ENCODE measurements at regions not wholly inside any gene's neighbourhood (a gene's known extent, or its start where the extent isn't known, plus 50 kb on each side); places are given as distances from the start of the nearest gene placed in this dataset.

DNA sequence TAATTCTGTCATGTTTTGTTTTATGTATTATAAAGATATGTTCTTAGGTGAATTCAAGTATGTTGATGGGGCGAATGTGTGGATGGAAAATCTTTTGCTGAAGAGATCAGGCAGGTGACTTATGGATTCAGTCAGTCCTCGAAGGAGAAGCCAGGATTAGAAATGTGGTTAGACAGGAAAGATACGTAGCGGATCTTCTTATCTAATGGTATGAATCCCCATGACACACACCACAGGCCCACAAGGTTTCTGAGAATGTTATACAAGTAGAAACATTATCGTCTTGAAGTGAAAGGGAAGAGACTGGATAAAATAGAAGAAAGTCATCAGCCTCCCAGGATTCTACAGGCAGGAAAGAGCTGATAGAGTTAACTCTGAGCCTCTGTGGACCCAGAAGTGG lies 69.0 kb upstream of the RFXAP start:
- no peak for DNase-seq

DNA sequence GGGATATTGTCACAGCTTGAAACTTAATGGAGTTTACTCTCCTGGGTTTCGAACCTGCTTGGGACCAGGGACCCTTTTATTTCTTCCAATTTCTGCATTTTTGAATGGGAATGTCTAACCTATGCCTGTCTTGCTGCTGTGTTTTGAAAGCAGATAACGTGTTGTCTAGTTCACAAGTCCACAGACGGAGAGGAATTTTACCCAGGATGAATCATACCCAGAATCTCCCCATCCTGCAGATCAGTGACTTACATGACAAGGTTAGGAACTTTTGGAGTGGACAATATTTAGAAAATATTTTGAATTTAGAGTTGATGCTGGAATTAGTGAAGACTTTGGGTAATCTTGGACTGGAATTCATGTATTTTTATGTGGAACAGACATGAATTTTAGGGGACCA lies 68.6 kb upstream of the RFXAP start:
- DNase-seq = no peak

DNA sequence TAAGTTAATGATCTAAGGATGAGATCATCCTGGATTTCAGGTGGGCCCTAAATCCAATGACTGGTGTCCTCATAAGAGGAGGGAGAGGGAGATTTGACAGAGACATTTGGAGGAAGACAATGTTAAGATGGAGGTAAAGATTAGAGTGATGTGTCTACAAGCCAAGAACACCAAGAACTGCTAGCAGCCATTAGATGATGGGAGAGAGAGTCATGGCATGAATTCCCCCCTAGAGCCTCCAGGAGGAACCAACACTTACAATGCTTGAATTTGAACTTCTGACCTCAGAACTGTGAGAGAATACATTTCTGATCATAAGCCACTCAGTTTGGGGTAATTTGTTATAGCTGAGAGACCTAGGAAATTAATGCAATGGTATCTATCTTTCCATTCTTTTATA lies 68.1 kb upstream of the RFXAP start:
- DNase-seq = no peak

DNA sequence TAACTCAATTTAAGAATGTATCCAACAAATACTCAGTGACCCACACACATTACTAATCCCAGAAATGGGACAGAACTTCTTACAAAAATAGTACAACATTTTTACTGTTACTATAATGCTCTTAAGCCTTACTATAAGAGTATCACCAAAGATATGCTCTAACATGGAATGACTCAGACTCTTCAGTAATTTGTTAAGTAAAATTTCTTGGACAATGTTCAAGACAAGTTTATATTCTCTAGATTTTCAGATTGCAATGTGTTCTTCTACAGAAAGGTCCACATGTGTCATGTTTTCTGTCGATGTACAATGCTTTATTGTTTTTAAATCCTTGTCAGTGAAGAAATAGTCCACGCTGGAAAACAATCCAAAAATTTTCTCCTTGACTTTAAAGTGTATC lies 66.3 kb upstream of the RFXAP start:
- peak; percentile 44 for DNase-seq

DNA sequence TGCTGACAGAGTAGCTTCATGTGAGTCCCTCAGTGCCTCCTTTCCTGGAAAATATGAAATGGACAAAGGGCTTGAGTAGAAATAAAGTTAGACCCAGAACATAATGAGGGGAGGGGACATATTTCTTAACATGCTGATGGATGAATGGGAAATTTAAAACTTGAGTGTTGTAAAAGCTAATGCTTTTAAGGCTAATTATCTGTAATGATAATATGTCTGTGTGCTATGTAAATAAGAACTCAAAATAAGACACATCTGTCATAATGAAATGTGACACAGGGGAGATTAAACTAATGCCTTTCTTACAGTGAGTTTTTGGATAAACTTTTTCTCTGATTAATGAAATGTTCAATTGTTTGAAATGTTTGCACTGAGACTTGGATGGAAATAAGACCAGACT lies 65.8 kb upstream of the RFXAP start:
- DNase-seq = no peak

DNA sequence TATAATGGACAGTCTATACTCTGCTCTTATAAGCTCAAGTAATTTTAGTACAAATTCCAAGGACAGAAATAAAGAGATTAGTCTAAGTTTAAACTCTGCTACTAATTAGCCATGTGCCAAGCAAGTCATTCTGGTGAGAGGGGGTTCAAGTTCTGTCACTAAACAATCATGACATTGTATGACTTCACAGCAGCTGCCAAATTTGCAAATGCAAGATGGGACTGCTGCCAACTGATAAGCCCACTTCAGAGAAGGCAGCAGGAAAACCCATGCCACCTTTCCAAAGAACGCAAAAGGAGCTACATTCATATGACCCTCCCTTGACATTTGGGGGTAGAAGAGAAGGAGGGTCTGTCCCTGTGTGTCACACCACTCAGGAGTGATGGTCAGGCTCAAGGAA lies 60.7 kb upstream of the RFXAP start:
- DNase-seq = no peak

DNA sequence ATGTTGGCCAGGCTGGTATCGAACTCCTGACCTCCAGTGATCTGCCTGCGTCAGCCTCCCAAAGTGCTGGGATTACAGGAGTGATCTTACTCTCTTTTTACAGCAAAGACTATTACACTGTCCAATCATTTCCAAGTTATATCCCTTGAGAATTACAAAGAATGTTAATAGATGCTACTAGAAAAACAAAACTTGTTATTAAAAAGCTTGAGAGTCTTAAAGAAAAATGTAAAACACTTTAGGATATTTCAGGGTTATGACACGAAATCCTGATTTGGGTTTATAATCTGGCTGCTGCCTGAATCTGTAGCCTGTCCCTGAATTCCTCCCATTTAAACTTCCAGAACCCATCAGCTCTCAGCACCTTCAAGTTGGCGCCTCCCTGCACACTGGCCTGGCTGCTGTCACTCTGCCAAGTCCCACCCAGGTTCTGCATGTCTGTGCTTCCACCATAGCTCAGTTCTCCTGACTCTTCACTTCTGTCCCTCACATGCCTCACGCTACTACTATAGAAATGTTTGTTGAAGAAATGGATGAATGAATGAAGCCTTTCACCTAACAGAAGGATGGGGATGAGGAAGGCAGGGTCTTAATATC lies 55.8 kb upstream of the RFXAP start:
- DNase-seq = no peak

DNA sequence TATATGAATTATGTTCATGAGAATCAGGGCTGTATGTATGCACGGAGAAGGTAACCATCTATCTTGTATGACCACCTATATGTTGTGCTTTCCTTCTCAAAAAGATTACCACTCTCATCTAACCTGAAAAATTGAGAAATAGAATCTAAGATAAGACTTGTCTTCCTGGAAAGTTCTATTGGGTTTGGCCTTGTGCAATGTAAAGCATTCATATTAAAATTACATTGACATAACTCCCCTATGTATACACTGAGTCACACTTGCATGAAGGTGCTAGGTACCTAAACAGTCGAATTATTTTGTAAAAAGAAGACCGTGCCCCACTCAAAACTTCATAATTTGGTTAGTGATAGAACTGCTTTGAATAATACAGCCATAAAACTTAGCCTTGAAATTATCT lies 54.5 kb upstream of the RFXAP start:
- no peak for DNase-seq

DNA sequence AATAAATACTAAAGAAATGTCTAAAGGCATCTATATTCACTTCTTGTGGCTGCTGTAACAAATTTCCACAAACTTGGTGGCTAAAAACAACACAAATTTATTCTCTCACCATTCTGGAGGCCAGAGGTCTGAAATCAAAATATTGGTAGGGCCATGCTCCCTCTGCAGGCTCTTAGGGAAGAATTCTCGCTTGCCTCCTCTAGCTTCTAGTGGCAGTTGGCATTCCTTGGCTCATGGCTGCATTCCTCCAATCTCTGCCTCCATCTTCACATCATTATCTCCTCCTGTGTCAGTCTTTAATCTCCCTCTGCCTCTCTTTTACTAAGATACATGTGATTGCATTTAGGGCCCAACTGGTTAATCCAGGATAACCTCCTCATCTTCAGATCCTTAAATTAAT lies 54.1 kb upstream of the RFXAP start:
- DNase-seq = no peak

DNA sequence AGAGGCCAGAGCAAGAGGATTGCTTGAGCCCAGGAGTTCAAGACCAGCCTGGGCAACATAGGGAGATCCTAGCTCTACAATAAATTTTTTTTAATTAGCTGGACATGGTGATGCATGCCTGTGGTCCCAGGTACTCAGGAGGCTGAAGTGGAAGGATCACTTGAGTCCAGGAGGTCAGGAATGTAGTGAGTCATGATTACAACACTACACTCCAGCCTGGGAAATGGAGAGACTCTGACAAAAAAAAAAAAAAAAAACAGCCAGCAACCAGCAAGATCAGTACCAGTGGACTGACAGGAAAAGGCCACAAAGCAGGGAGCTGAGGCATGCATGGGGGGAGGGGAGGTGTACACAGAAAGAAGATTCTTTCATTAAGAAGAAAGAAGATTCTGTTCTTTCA lies 52.7 kb upstream of the RFXAP start:
- peak; percentile 85 for DNase-seq

DNA sequence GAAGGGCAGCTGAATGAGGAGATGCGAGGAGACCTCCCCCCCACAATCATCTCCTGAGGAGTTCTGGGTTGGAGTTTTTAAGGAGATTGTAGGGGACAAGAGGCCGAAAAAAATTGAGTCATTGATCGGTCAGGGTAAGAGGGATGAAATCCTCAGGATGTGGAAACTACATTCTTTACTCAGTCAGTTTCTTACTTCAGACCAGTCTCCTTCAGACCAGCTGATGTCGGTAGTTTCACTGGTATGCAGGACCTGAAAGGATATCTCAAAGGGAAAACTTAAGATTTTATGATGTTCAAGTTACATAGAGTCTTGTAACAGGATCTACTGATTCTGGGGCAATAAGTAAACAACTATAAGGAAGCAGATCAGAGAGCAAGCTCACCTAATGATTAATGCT lies 51.7 kb upstream of the RFXAP start:
- no peak for DNase-seq

DNA sequence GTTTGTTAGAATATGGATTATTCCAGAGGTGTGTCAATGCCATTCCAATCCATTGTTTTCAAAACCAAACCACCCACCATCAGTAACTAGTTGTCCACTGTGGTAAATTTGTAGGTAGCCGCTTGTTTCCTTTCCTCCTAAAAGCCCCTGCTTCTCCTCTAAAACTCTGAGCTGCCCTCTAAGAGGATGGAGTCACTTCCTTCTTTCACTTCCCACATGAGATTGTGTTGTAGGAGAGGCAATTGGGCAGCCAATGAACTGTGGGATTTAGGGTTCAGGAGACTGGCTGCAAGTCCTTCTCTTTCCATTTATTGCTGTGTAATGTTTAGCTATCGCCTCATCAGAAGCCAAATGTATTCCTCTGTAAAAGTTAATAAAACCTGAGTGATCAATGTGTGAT lies 49.9 kb upstream of the RFXAP start:
- no peak for DNase-seq
